Cardiac fibroblast (primary cell): ENCODE measurements at regions not wholly inside any gene's neighbourhood (a gene's known extent, or its start where the extent isn't known, plus 50 kb on each side); places are given as distances from the start of the nearest gene placed in this dataset.
"Not testable (repeated sequence)": the region's sequence is repeated elsewhere in the genome, so short reads cannot be mapped to it uniquely, and the experiment has no call there.

Source experiments
- DNase-seq, 2 donors: peaks; one replicate each; pipeline versions ENCODE4 v3.0.0 to v3.0.0-alpha.2; 2010; ENCODE audit warnings: low read depth in 2 of 2
- H3K4me3 ChIP-seq, 2 donors: replicated peaks in 1 of 2; 1 replicate in 1 of 2; 2 replicates in 1 of 2; pipeline ENCODE4 v1.5.1; 2011; ENCODE audit warnings: low read depth in 2 of 2, low read length in 2 of 2, mild to moderate bottlenecking in 2 of 2, moderate library complexity in 1 of 2
- CTCF ChIP-seq: IDR thresholded peaks from one replicate; pipeline ENCODE4 v1.5.1; 2011; ENCODE audit warnings: low read depth, mild to moderate bottlenecking, low read length, inconsistent platforms

GRCh38 chr16:23013484-23013883, 135.8 kb downstream of the USP31 start:
- no peak for TF ChIP-seq CTCF
- DNase-seq: peak in 1 of 2 donors; percentile 9

GRCh38 chr16:23009075-23009474, 140.2 kb downstream of the USP31 start:
- DNase-seq: no peak
- H3K4me3 ChIP-seq: no peak overlapping the region
- TF ChIP-seq CTCF: no peak

More at GRCh38 chr16:23013484-23013883, 135.8 kb downstream of the USP31 start:
- H3K4me3 ChIP-seq: no peak overlapping the region

GRCh38 chr16:23008041-23008440, 141.2 kb downstream of the USP31 start:
- no peak for TF ChIP-seq CTCF
- no peak for DNase-seq
- H3K4me3 ChIP-seq: no peak overlapping the region

GRCh38 chr16:23006380-23006779, 142.9 kb downstream of the USP31 start:
- TF ChIP-seq CTCF: no peak
- no peak overlapping the region for H3K4me3 ChIP-seq
- DNase-seq: no peak

GRCh38 chr16:23005951-23006350, 143.3 kb downstream of the USP31 start:
- no peak overlapping the region for H3K4me3 ChIP-seq
- no peak for DNase-seq
- no peak for TF ChIP-seq CTCF

- no peak overlapping the region for H3K4me3 ChIP-seq
- DNase-seq: no peak
- TF ChIP-seq CTCF: no peak
Observed at GRCh38 chr16:22989598-22989997, 159.7 kb downstream of the USP31 start.

GRCh38 chr16:22983614-22984013, 165.6 kb downstream of the USP31 start:
- H3K4me3 ChIP-seq: no peak overlapping the region
- DNase-seq: no peak
- TF ChIP-seq CTCF: no peak

- not testable (repeated sequence) for DNase-seq, H3K4me3 ChIP-seq
Observed at GRCh38 chr16:22980514-22980913, 166.6 kb downstream of the HS3ST2 start.
